ENCODE measurements at regions not wholly inside any gene's neighbourhood (a gene's known extent, or its start where the extent isn't known, plus 50 kb on each side); places are given as distances from the start of the nearest gene placed in this dataset.

DNA sequence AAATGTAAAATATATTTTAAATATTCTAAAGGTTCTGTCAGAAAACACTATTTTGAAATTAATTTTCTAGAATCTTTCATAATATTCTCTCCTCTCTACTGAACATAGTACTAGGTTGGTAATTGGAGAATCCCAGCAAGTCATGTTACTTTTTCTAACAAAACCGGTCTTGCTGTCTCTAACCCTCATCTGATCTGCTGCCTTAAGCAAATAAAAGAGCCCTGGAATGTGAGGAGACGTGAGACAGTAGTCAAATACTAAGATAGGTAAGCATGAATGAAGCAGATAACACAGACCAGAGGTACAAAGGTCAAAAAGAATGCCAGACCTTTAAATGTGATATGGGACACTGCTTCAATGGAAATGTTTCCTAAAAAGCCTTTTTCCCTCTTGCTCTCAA lies 462.4 kb upstream of the NUPR2 start:
- no peak overlapping the region for H2AK5ac ChIP-seq (ENCODE audit: low read depth, low read length)
- H3K14ac ChIP-seq (ENCODE audit: insufficient read length), result no peak overlapping the region
- WGBS, 2 experiments (ENCODE audit: extremely low coverage in 1 of 2, insufficient coverage in 1 of 2, insufficient read length in 1 of 2, insufficient replicate concordance in 2 of 2, low coverage in 1 of 2, low lambda C conversion rate in 2 of 2, missing lambda C conversion rate in 1 of 2), result 30% methylated on average over 2 of the region's 2 CpGs; no CpG with 5 or more reads in 1 of the 2 experiments
- no peak overlapping the region for H2BK15ac ChIP-seq (ENCODE audit: low read length)
- no peak overlapping the region for H4K91ac ChIP-seq (replicated peaks; ENCODE audit: insufficient read length, low read length)
- no peaks in the 10 kb centered on the region for H3K79me1 ChIP-seq (ENCODE audit: low read depth, low read length)
- H4K8ac ChIP-seq (ENCODE audit: extremely low read depth, insufficient read depth, low read length), result no peak overlapping the region
- ChIA-PET POLR2A (ENCODE audit: partially characterized antibody) (no interaction called here), CTCF (ENCODE audit: partially characterized antibody) (no interaction called here)
- peaks cover 38 to 42% of the 10 kb centered on the region in 2 experiments for H3K9me3 ChIP-seq (ENCODE audit: insufficient read depth in 2 of 2, low read depth in 1 of 2, low read length in 1 of 2)
- no peaks in the 10 kb centered on the region for H4K20me1 ChIP-seq (replicated peaks in 1 of 2; ENCODE audit: control insufficient read depth in 1 of 2, insufficient read depth in 2 of 2, low read length in 2 of 2)
- FAIRE-seq, result no peak
- H3K56ac ChIP-seq (replicated peaks; ENCODE audit: insufficient read length, low read depth, low read length), result no peak overlapping the region
- H3K27me3 ChIP-seq (replicated peaks in 1 of 4; ENCODE audit: control insufficient read depth in 3 of 4, extremely low read depth in 1 of 4, insufficient read depth in 3 of 4, low read length in 3 of 4), result no peaks in the 10 kb centered on the region
- no peak for TF ChIP-seq EGR1 (IDR thresholded peaks at IDR 0.05; ENCODE audit: borderline replicate concordance, low read depth, low read length)
- TF ChIP-seq SP1 (IDR thresholded peaks at IDR 0.05; ENCODE audit: low read depth, low read length), result no peak
- TF ChIP-seq RFX5 (IDR thresholded peaks at IDR 0.05; ENCODE audit: borderline replicate concordance, low read depth, low read length), result no peak
- no peak for TF ChIP-seq RXRA (IDR thresholded peaks at IDR 0.05; ENCODE audit: insufficient read depth, low read depth, low read length)
- TF ChIP-seq, protein P1, sequence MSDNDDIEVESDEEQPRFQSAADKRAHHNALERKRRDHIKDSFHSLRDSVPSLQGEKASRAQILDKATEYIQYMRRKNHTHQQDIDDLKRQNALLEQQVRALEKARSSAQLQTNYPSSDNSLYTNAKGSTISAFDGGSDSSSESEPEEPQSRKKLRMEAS (IDR thresholded peaks at IDR 0.05), result no peak
- no peak for TF ChIP-seq CHD1 (IDR thresholded peaks at IDR 0.05; ENCODE audit: low read depth, low read length)
- no peak for TF ChIP-seq RBBP5 (IDR thresholded peaks at IDR 0.05; ENCODE audit: borderline replicate concordance, low read depth, low read length)
- no peak for TF ChIP-seq TAF1 (IDR thresholded peaks at IDR 0.05; ENCODE audit: low read depth, low read length)
- TF ChIP-seq BRCA1 (IDR thresholded peaks at IDR 0.05; ENCODE audit: low read depth, low read length), result no peak
- no peak for TF ChIP-seq CTBP2 (IDR thresholded peaks at IDR 0.05; ENCODE audit: borderline replicate concordance, insufficient read depth, insufficient read length, low read length)
- no peak for TF ChIP-seq EP300 (IDR thresholded peaks at IDR 0.05; ENCODE audit: borderline replicate concordance in 1 of 2, low read depth in 2 of 2, low read length in 2 of 2)
- no peak for TF ChIP-seq SIRT6 (IDR thresholded peaks at IDR 0.05; ENCODE audit: low read length)
- no peaks in the 10 kb centered on the region for H3K4me1 ChIP-seq (replicated peaks in 1 of 4; ENCODE audit: control insufficient read depth in 3 of 4, insufficient read depth in 4 of 4, low read length in 3 of 4)
- H2BK20ac ChIP-seq (ENCODE audit: low read length), result no peak overlapping the region
- no peak overlapping the region for H3K4me3 ChIP-seq (ENCODE audit: extremely low read depth in 1 of 4, insufficient read depth in 2 of 4, low read depth in 3 of 4, low read length in 4 of 4)
- H3K23ac ChIP-seq (ENCODE audit: insufficient read length), result no peak overlapping the region
- no peak overlapping the region for H3K4ac ChIP-seq (replicated peaks; ENCODE audit: insufficient read length, low read depth, low read length)
- no peak overlapping the region for H3K9ac ChIP-seq (replicated peaks in 1 of 4; ENCODE audit: extremely low read depth in 1 of 4, low read depth in 3 of 4, low read length in 3 of 4)
- H3K4me2 ChIP-seq (ENCODE audit: insufficient read depth in 1 of 2, low read depth in 2 of 2, low read length in 2 of 2), result no peak overlapping the region
- no peak overlapping the region for H4K5ac ChIP-seq (ENCODE audit: insufficient read length, low read depth, low read length)
- no peak overlapping the region for H2BK12ac ChIP-seq (ENCODE audit: low read depth, low read length)
- H3K79me2 ChIP-seq (ENCODE audit: control insufficient read depth in 1 of 2, insufficient read depth in 2 of 2, low read length in 2 of 2), result no peaks in the 10 kb centered on the region
- H3K23me2 ChIP-seq (ENCODE audit: low read depth, low read length), result no peaks in the 10 kb centered on the region
- H3K27ac ChIP-seq (ENCODE audit: low read depth, low read length), result no peak overlapping the region
- no peak for DNase-seq (ENCODE audit: low read depth in 1 of 2, low spot score in 2 of 2)
- no peak overlapping the region for H2BK5ac ChIP-seq (ENCODE audit: low read depth, low read length)
- H3K18ac ChIP-seq (ENCODE audit: extremely low read depth, low read length), result no peak overlapping the region
- no peak overlapping the region for H2AFZ ChIP-seq (ENCODE audit: low read length)
- H3K36me3 ChIP-seq (ENCODE audit: control insufficient read depth in 2 of 4, insufficient read depth in 4 of 4, low read length in 3 of 4), result no peaks in the 10 kb centered on the region
- no peak overlapping the region for H2BK120ac ChIP-seq (replicated peaks; ENCODE audit: low read depth, low read length)

Data from H1 (cell line).